22Rv1 (cell line): ENCODE measurements at regions not wholly inside any gene's neighbourhood (a gene's known extent, or its start where the extent isn't known, plus 50 kb on each side); places are given as distances from the start of the nearest gene placed in this dataset.
A peak's percentile ranks its signal among the peaks of the same experiment; 100 is the strongest.
"Not testable (repeated sequence)": the region's sequence is repeated elsewhere in the genome, so short reads cannot be mapped to it uniquely, and the experiment has no call there.

Source experiments
- H3K27ac ChIP-seq: fragments of 450-650 bp; 2 replicates; pipeline ENCODE4 v1.5.1; 2017
- ZFX ChIP-seq: fragments of 450-650 bp; IDR thresholded peaks from 2 replicates; pipeline ENCODE4 v1.6.1; 2017; ENCODE audit warnings: antibody characterized with exemption, borderline replicate concordance
- TF ChIP-seq, protein P1 (sequence below): fragments of 450-650 bp; IDR thresholded peaks from 2 replicates; pipeline ENCODE4 v1.5.1; 2017; ENCODE audit warnings: mild to moderate bottlenecking

DNA sequence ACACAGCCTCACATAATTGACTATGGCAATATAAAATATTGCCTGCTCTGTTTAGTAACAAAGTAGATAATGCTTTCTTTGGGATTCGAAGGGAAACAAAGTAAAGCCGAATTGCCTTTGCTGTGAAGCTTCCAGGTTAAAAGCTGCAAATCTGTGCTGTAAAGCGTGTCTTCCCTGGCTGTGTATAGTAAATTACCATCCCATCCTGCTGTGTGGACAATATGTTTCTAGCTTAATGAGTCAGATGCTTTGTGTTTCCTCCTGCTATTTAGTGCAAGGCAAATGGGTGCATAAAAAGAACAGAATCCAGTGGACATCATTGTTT, 265.1 kb downstream of the SOCS6 start:
- no peak overlapping the region for H3K27ac ChIP-seq
- TF ChIP-seq, protein P1, sequence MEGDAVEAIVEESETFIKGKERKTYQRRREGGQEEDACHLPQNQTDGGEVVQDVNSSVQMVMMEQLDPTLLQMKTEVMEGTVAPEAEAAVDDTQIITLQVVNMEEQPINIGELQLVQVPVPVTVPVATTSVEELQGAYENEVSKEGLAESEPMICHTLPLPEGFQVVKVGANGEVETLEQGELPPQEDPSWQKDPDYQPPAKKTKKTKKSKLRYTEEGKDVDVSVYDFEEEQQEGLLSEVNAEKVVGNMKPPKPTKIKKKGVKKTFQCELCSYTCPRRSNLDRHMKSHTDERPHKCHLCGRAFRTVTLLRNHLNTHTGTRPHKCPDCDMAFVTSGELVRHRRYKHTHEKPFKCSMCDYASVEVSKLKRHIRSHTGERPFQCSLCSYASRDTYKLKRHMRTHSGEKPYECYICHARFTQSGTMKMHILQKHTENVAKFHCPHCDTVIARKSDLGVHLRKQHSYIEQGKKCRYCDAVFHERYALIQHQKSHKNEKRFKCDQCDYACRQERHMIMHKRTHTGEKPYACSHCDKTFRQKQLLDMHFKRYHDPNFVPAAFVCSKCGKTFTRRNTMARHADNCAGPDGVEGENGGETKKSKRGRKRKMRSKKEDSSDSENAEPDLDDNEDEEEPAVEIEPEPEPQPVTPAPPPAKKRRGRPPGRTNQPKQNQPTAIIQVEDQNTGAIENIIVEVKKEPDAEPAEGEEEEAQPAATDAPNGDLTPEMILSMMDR = no peak
- no peak for TF ChIP-seq ZFX

DNA sequence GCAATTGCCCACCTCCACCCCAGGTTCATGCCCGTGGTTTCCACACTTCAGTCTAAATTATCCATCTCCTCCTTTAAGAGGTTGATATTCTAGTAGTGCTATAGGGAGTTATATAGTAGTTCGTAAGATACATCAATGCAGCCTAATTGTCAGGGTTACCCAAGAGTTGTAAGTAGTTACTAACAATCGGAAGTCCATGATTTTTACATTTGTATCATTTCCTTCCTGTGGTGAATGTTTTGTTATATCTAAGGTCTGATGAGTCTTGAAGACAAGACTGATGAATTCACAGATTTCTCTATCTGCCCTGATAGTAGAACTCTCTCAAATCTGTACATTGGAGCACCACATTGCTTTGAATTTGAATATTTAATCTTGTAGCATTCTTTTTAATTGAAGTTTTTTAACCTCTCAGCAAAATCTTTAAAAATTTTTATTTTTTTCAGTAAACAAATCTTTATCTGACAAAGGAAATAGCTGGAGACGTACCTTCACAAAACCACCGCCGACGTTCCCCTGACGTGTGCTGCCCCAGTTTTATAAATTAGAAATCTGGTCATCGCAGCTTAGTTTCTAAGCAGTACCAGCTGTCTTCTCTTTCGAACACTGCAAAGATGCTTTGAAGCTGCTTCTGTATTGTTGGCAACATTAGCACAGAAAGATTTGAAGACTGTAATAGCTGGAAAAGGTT, 264.5 kb downstream of the SOCS6 start:
- H3K27ac ChIP-seq = no peak overlapping the region
- TF ChIP-seq, protein P1 = no peak
- TF ChIP-seq ZFX = no peak

DNA sequence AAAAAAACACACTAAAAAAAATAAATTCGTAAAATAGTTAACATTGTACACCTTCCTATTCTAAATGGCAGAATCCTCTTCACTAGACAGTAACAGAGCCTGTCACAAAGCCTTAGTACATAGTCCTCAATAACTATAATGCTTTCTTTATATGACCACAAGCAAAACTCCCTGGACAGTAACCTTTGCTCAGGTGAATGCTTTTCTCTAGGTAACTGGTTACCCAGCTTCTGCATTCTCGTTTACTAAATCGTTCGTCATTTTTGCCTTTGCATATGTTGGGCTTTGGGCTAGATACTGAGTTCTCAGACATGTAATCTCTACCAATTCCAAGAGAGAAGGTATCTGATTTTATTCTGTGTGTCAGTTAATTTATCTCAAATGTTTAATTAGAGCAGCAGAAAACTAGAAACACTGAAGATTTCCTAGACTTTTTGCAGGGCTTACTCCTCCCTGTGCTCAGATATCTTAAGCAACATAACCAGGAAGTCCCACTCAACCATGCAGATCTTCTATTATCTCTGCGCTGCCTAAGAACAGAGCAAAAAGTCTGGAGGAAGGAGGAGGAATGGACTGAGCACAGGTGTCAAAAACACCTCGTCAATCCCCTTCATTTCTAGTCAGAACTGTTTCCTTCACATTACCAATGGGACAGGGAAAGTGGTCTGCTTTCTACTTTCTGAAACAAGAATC, 247.7 kb downstream of the SOCS6 start:
- TF ChIP-seq, protein P1 = no peak
- no peak for TF ChIP-seq ZFX
- no peak overlapping the region for H3K27ac ChIP-seq

DNA sequence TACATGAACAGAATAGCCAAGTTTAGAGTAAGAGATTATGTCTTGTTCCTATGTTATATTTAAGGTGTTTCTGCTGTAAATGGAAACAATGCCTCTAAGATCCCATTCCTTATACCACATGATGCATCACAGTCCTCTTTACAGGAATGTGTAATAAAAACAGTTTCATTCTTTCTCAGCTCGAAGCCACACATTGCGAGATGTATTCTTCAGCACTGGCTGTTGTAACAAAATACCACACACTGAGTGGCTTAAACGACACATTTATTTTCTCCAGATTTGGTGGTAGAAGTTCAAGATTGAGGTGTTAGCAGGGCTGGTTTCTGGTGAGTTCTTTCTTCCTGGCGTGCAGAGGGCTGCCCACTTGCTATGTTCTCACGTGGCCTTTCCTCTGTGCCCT, 246.2 kb downstream of the SOCS6 start:
- no peak overlapping the region for H3K27ac ChIP-seq
- TF ChIP-seq, protein P1 = no peak
- no peak for TF ChIP-seq ZFX

DNA sequence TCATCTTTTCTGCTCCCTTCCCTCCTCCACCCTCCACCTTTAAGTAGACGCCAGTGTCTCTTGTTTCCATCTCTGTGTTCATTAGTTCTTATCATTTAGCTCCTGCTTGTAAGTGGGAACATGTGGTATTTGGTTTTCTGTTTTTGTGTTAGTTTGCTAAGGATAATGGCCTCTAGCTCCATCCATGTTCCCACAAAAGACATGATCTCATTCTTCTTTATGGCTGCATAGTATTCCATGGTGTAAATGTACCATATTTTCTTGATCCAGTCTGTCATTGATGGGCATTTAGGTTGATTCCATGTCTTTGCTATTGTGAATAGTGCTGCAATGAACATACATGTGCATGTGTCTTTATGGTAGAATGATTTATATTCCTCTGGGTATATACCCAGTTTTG, 236.5 kb downstream of the SOCS6 start:
- H3K27ac ChIP-seq = not testable (repeated sequence)

DNA sequence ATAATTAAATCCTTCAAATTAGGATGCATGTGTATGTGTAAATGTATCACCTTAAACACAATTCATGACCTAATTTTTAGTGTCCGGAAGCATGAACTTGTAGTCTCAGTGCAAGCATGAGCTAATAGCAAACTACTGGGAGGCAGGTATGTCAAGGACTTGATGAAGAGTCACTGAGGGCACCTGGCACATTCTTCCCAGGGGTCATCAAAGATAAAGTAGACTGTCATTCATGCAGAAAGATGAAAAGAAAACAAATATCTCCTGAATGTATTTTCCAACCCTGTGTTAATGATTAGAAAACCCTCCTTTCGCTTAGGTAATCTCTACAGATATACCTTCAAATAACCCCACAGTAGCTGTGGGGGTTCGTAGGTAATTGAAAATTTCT, 234.9 kb downstream of the SOCS6 start:
- no peak for TF ChIP-seq ZFX
- peak overlapping the region; percentile 80 for H3K27ac ChIP-seq

DNA sequence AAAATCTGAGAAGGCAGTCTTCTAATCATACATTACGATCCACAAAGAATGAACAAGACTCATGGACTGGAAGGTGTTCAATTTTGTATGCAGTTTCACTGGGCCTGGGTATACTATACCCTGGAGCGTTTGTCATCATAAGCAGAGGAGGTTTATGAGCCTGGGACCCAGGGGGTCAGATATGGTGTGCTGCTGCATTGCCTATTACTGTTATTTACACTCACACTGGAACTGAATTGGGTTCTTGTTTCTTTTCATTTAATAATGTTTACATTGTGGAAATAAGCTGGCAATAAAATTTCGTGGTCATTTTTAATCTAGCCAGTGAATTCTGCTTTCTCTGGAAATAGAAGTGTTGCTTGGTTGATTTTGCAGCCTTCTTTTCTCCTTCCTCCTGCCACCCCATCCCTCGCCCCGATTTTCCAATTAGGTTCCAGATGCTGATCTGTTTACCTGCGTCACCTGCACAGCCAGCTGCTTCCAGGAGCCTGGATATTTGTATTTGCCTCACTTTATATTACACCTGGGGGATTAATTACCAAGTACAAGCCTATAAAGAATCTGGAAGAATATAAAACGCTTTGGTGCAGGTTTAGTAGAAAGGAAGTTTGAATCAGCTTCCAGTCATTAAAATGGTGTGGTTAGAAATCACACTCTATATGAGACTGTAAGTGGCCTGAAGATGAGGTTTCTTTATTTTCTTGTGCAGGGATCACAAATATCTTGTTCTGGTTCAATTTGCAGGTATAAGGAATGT, 234.4 kb downstream of the SOCS6 start:
- no peak for TF ChIP-seq ZFX
- TF ChIP-seq, protein P1 = no peak
- H3K27ac ChIP-seq = peak overlapping the region; percentile 80

DNA sequence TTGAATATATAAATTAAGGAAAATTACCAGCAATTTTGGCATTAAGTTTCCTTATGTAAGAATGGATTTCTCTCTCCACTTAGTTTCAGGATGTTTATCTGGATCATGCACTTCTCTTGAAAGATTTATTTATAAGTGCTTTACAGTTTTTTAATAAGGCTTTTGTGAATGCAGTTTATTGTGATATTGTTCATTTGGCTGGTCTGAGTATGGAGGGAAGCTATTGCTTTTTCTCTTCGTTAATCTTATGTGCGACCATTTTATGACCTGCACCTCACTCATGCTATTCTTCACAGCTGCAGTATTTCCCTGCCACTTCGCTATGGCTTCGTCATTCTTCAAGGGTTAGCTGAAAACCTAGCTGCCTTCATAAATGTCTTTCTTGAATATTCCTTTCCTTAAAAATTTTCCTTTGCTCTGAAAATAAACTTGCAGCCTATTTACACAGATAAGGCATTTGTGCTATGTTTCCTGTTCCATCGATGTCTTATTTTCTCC, 233.4 kb downstream of the SOCS6 start:
- H3K27ac ChIP-seq = peak overlapping the region; percentile 80
- TF ChIP-seq ZFX = no peak
- TF ChIP-seq, protein P1 = no peak
